Activated naive CD8-positive, alpha-beta T cell (primary cell): ENCODE measurements at regions not wholly inside any gene's neighbourhood (a gene's known extent, or its start where the extent isn't known, plus 50 kb on each side); places are given as distances from the start of the nearest gene placed in this dataset.
"Not testable (repeated sequence)": the region's sequence is repeated elsewhere in the genome, so short reads cannot be mapped to it uniquely, and the experiment has no call there.

Experiments used
- H3K27ac Mint-ChIP-seq: one replicate; pipeline ENCODE4 v1.8.0; 2021; ENCODE audit warnings: mixed read lengths
- H3K27me3 Mint-ChIP-seq: one replicate; pipeline ENCODE4 v1.8.0; 2021; ENCODE audit warnings: mixed read lengths
- H3K36me3 Mint-ChIP-seq: one replicate; pipeline ENCODE4 v1.8.0; 2021; ENCODE audit warnings: mixed read lengths
- H3K4me1 Mint-ChIP-seq: one replicate; pipeline ENCODE4 v1.8.0; 2021; ENCODE audit warnings: low read depth, mixed read lengths
- H3K4me3 Mint-ChIP-seq: one replicate; pipeline ENCODE4 v1.8.0; 2021; ENCODE audit warnings: mild to moderate bottlenecking, mixed read lengths
- H3K9me3 Mint-ChIP-seq: one replicate; pipeline ENCODE4 v1.8.0; 2021; ENCODE audit warnings: low read depth, mixed read lengths

DNA sequence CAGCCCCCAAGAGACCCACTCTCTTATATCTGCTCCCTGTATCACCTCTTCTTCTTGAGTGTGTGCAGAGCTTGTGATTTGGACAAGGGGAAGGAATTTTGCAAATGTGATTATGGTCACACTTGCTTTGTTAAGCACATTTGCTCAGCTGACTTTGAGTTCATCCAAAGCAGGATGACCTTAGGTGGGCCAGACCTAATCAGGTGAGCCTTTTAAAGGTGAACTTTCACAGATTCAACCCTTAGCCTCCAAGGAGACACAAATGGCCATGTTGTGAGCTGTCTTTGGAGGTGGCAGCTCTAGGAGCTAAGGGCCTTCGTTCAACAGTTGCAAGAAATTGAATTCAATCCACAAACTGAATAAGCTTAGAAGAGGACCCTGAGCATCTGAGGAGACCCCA is 147.8 kb downstream of the DEFB131A start:
- Mint-ChIP-seq H3K4me3 (no peak overlapping the region), H3K4me1 (no peaks in the 10 kb centered on the region), H3K36me3 (peaks cover 9% of the 10 kb centered on the region), H3K27ac (no peak overlapping the region), H3K9me3 (no peaks in the 10 kb centered on the region), H3K27me3 (no peaks in the 10 kb centered on the region)

DNA sequence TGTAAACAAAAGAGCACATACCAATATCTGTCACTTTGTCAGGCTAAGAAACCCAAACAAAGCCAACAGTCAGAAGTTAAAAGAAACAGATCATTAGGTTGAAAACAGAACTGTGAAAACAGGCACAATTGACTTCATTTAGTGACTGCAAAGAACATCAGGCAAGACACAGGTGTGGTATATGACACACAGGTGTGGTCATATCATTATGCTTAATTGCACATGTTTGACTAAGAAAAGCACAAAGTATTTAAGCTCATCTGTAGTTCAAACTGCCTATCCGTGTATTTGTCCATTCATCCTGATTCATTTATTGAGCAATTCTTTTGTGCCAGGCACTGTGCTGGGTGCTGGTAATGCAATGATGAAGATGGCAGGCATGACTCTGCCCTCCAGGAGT is 150.7 kb downstream of the DEFB131A start:
- no peak overlapping the region for H3K27ac Mint-ChIP-seq
- H3K27me3 Mint-ChIP-seq: no peaks in the 10 kb centered on the region
- no peaks in the 10 kb centered on the region for H3K4me1 Mint-ChIP-seq
- no peaks in the 10 kb centered on the region for H3K9me3 Mint-ChIP-seq
- peaks cover 9% of the 10 kb centered on the region for H3K36me3 Mint-ChIP-seq
- H3K4me3 Mint-ChIP-seq: no peak overlapping the region

DNA sequence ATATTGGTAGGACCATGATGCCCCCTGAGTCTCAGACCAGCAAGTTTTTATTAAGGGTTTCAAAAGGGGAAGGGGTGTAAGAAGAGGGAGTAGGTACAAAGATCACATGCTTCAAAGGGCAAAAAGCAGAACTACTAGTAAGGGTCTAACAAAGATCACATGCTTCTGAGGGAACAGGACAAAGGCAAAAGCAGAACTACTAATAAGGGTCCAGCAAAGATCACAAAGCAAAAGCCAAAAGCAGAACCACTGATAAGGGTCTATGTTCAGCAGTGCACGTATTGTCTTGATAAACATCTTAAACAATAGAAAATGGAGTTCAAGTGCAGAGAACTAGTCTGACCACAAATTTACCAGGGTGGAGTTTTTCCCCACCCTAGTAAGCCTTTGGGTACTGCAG is 151.3 kb downstream of the DEFB131A start:
- H3K4me1 Mint-ChIP-seq, H3K36me3 Mint-ChIP-seq, H3K27me3 Mint-ChIP-seq, H3K4me3 Mint-ChIP-seq, H3K9me3 Mint-ChIP-seq, H3K27ac Mint-ChIP-seq: not testable (repeated sequence)

DNA sequence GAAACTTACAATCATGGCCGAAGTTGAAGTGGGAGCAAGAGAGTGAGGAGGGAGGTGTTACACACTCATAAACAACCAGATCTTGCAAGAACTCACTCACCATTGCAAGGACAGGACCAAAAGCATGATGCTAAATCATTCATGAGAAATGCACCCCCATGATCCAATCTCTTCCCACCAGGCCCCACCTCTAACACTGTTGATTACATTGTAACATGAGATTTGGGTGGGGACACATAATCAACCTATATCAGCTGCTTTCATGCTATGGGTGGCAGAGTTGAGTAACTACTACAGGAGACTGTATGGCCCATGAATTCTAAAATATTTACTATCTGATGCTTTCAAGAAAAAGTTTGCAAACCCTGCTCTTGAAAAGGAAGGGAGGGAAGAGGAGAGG is 155.1 kb downstream of the DEFB131A start:
- peaks cover 7% of the 10 kb centered on the region for H3K36me3 Mint-ChIP-seq
- H3K27ac Mint-ChIP-seq: no peak overlapping the region
- H3K4me1 Mint-ChIP-seq: peaks cover 24% of the 10 kb centered on the region
- no peak overlapping the region for H3K4me3 Mint-ChIP-seq
- no peaks in the 10 kb centered on the region for H3K27me3 Mint-ChIP-seq
- no peaks in the 10 kb centered on the region for H3K9me3 Mint-ChIP-seq

DNA sequence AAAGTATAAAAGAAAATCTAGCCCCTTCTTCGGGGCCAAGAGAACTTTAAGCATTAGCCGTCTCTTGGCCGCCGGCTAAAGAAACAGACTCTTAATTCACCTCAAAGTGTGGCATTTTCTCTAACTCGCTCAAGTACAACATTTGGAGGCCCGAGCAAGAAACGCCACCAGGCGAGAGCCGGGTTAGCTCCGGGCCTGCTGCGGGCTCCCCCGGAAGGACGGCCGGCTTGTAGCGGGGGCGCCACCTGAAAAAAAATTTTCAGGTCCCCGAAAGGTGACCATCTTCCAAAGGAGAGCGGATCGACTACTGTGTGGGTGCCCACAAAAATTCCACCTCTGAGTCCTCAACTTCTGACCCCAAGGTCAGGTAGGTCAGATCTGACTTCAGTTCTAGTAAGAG is 156.0 kb downstream of the DEFB131A start:
- no peaks in the 10 kb centered on the region for H3K9me3 Mint-ChIP-seq
- H3K4me3 Mint-ChIP-seq: no peak overlapping the region
- H3K27ac Mint-ChIP-seq: no peak overlapping the region
- H3K4me1 Mint-ChIP-seq: peaks cover 34% of the 10 kb centered on the region
- H3K36me3 Mint-ChIP-seq: peaks cover 7% of the 10 kb centered on the region
- H3K27me3 Mint-ChIP-seq: no peaks in the 10 kb centered on the region

DNA sequence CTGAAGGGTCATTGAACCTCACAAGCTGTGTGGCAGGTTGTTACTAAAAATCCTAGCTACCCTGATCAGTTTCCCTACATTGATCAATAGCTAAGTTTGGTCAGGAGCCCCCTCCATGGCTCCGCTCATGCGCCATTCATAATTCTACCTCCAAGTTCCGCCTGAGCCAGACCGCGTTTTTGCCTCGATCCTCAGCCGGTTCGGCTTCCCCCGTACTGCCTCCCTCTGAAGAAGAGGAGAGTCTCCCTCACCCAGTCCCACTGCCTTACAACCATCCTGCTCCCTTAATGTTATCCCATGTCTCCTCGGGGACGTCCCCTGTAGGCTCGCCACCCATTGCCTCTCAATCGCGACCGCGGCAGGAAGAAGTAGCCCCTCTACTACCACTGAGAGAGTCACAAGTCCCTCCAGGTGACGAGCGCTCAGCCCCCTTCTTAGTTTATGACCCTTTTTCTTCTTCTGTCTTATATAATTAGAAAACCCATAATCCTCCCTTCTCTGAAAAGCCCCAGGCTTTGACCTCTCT is 158.2 kb downstream of the DEFB131A start:
- peak overlapping the region; percentile 33 for H3K4me3 Mint-ChIP-seq
- H3K4me1 Mint-ChIP-seq: peaks cover 46% of the 10 kb centered on the region
- H3K27ac Mint-ChIP-seq: no peak overlapping the region

DNA sequence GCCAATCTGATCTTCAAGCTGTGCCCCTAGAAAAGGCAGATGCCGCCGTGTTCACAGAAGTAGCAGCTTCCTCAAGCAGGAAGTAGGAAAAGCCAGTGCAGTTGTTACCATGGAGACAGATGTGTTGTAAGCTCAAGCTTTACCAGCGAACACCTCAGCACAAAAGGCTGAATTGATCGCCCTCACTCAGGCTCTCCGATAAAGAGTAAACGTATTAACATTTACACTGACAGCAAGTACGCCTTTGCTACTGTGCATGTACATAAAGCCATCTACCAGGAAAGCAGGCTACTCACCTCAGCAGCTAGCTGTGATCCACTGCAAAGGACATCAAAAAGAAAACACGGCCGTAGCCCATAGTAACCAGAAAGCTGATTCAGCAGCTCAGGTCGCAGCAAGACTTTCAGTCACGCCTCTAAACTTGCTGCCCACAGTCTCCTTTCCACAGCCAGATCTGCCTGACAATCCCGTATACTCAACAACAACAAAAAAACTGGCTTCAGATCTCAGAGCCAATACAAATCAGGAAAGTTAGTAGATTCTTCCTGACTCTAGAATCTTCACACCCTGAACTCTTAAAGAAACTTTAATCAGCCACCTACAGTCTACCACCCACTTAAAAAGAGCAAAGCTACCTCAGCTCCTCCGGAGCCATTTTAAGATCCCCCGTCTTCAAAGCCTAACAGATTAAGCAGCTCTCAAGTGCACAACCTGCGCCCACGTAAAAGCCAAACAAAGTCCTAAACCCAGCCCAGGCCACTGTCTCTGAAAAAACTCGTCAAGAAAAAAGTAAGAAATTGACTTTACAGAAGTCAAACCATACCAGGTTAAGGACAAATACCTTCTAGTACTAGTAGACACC is 160.0 kb downstream of the DEFB131A start:
- H3K4me1 Mint-ChIP-seq: peaks cover 51% of the 10 kb centered on the region
- not testable (repeated sequence) for H3K36me3 Mint-ChIP-seq, H3K9me3 Mint-ChIP-seq, H3K27me3 Mint-ChIP-seq
- peak overlapping the region; percentile 87 for H3K4me3 Mint-ChIP-seq
- H3K27ac Mint-ChIP-seq: peak overlapping the region; percentile 93

More for the DNA sequence above, 158.2 kb downstream of the DEFB131A start:
- H3K27me3 Mint-ChIP-seq: no peaks in the 10 kb centered on the region
- no peaks in the 10 kb centered on the region for H3K36me3 Mint-ChIP-seq
- H3K9me3 Mint-ChIP-seq: no peaks in the 10 kb centered on the region

DNA sequence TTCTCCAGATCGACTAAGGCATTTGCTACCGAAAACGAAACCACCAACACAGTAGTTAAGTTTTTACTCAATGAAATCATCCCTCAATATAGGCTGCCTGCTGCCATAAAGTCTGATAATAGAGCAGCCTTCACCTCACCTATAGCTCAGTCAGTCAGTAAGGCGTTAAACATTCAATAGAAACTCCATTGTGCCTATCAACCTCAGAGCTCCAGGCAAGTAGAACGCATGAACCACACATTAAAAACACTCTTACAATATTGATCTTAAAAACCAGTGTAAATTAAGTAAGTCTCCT is 160.6 kb downstream of the DEFB131A start:
- H3K27ac Mint-ChIP-seq: peak overlapping the region; percentile 93
- not testable (repeated sequence) for H3K9me3 Mint-ChIP-seq, H3K27me3 Mint-ChIP-seq, H3K36me3 Mint-ChIP-seq
- peak overlapping the region; percentile 87 for H3K4me3 Mint-ChIP-seq
- H3K4me1 Mint-ChIP-seq: peaks cover 51% of the 10 kb centered on the region

DNA sequence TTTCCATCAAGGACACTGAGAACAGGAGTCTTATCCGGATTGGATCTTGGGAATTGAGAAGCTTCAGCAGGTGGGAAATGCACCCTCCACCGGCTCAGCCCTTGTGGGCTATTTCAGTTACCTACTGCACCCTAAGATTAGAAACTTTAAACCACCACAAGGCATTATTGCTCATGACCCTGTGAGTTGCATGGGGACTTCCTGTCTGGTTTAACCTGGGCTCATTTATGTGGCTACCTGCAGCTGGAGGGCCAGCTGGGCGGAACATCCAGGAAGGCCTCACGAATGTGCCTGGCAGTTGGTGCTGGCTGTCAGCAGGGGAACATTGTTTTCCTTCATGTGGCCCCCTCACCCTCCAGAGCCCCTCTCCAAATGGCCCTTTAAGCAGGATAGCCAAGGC is 164.1 kb downstream of the DEFB131A start:
- H3K27me3 Mint-ChIP-seq: peaks cover 3% of the 10 kb centered on the region
- no peaks in the 10 kb centered on the region for H3K36me3 Mint-ChIP-seq
- no peaks in the 10 kb centered on the region for H3K9me3 Mint-ChIP-seq
- H3K4me3 Mint-ChIP-seq: no peak overlapping the region
- H3K27ac Mint-ChIP-seq: no peak overlapping the region
- H3K4me1 Mint-ChIP-seq: peaks cover 35% of the 10 kb centered on the region

DNA sequence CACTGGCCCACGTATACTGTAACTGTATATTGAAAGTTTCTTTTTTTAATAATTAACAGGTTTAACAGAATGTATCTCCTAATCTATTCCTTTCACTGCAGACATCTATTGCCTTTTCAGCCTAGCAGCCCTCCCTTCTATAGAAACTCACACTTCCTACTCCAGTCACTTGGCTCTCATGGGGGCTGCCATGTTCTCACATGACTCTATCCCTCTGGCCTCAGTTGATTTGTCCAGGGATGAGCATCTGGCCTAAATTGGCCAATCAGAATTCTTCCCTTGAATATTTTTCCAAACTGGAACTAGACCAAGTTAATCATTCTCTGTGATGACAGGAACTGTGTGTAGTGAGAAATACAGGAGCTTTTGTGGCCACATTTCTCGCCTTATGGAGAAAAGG is 166.1 kb downstream of the DEFB131A start:
- not testable (repeated sequence) for H3K9me3 Mint-ChIP-seq, H3K36me3 Mint-ChIP-seq, H3K4me3 Mint-ChIP-seq, H3K27ac Mint-ChIP-seq, H3K27me3 Mint-ChIP-seq
- H3K4me1 Mint-ChIP-seq: peaks cover 16% of the 10 kb centered on the region

DNA sequence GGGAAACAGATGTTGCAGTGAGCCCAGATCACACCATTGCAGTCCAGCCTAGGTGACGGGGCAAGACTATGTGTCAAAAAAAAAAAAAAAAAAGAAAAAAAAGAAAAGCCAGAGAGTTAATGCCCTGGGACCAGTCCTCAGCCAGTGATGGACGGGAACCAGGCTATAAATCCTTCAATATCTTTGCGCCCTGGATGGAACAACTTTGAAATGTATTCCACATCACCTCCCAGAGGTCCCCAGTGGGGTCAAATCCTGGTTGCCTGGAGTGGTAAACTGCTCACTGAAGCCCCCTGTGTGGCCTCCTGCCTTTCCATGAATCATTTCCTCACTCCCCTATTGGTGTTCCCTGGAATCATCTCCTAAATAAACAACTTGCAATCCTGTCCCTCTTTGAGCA is 166.9 kb downstream of the DEFB131A start:
- Mint-ChIP-seq H3K4me3 (no peak overlapping the region), H3K27ac (no peak overlapping the region), H3K4me1 (peaks cover 8% of the 10 kb centered on the region), H3K9me3 (no peaks in the 10 kb centered on the region), H3K36me3 (no peaks in the 10 kb centered on the region), H3K27me3 (peaks cover 3% of the 10 kb centered on the region)

DNA sequence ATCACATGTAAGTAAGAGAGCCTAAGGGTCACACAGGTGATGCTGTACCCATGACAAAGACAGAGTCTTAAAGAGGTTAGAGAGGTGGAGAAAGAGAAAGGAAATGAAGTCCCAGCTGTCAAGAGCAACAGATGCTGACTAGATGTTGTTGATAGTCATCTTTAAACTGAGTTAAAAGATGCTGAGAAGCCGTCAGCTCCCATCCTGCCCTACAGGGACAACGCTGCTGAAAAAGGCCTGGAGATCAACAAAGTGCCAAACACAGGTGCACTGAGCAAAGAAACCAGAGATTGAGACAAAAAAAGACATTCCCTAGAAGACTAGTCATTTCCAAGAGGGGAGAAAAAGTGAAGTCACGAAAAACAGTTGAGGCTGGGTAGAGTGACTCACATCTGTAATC is 145.0 kb upstream of the DRD5 start:
- H3K4me1 Mint-ChIP-seq, H3K27ac Mint-ChIP-seq, H3K36me3 Mint-ChIP-seq, H3K4me3 Mint-ChIP-seq, H3K9me3 Mint-ChIP-seq, H3K27me3 Mint-ChIP-seq: not testable (repeated sequence)

DNA sequence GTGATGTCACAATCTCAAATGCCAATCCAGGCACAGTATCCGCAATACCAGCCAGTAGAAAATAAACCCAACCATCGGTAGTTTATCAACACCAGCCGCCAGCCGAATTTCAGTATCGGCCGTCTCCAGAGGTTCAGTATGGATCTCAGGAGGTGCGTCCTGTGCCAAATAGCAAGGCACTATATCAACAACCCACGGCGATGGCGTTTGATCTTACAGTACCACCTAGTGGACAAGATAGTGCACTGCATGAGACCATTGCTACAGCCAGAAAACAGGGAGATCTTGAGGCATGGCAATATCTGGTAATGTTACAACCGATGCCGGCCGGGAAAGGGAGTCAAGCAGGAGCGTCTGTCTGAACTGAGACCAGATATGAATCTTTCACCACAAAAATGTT is 121.8 kb upstream of the DRD5 start:
- not testable (repeated sequence) for H3K27me3 Mint-ChIP-seq, H3K4me3 Mint-ChIP-seq, H3K4me1 Mint-ChIP-seq, H3K9me3 Mint-ChIP-seq, H3K36me3 Mint-ChIP-seq, H3K27ac Mint-ChIP-seq

DNA sequence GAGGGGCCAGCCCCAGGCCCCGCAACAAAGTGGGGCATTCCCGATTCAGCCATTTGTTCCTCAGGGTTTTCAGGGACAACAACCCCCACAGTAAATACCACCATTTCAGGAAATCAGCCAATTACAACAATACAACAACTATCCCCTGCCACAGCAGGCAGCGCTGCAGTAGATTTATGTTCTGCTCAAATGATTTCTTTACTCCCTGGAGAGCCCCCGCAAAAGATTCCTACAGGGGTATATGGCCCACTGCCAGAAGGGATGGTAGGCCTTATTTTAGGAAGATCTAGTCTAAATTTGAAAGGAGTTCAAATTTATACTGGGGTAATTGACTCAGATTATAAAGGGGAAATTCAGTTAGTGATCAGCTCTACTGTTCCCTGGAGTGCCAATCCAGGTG is 120.5 kb upstream of the DRD5 start:
- H3K4me1 Mint-ChIP-seq, H3K36me3 Mint-ChIP-seq, H3K9me3 Mint-ChIP-seq, H3K27me3 Mint-ChIP-seq, H3K27ac Mint-ChIP-seq, H3K4me3 Mint-ChIP-seq: not testable (repeated sequence)

DNA sequence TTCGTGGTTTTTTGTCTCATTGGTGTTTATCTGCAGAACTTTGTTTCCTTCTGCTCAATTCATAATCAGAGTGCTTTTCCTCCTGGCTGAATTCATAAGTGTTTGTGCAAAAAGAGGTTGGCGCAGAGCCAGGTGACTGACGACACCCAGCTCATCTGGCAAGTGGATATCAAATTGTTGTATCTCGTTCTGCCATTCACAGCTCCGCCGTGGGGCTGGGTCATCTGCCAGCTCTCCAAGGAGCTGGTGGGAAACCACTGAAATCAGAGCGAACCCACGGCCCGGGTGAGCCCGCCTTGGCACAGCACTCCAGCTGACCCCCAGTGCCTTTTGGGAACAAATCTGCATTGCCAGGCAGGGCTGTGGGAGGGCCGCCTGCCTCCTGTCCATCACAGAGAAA is 110.7 kb upstream of the DRD5 start:
- H3K4me3 Mint-ChIP-seq, H3K27me3 Mint-ChIP-seq, H3K4me1 Mint-ChIP-seq, H3K36me3 Mint-ChIP-seq, H3K27ac Mint-ChIP-seq, H3K9me3 Mint-ChIP-seq: not testable (repeated sequence)

DNA sequence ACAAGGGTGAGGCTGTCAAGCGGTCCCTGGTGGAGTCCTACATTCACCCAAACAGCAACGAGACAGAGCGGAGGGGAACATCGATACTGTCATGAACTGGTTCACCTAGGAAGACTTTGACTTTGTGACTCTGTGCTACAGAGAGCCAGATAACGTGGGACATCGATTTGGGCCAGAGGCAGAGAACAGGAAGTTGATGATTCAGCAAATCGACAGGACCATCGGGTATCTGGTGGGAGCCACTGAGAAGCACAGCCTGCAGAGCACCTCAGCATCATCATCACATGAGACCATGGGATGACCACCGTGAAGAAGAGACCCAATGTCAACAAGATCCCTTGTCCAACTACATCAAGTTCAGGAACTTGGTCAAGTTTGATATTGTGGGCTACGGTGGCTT is 104.1 kb upstream of the DRD5 start:
- H3K36me3 Mint-ChIP-seq, H3K27me3 Mint-ChIP-seq, H3K9me3 Mint-ChIP-seq, H3K4me1 Mint-ChIP-seq, H3K4me3 Mint-ChIP-seq, H3K27ac Mint-ChIP-seq: not testable (repeated sequence)
